Activated T-cell treated with anti-CD3 and anti-CD28 coated beads, Interleukin-2, amount 50 U/mL, for 1 hour (primary cell): ENCODE measurements at regions not wholly inside any gene's neighbourhood (a gene's known extent, or its start where the extent isn't known, plus 50 kb on each side); places are given as distances from the start of the nearest gene placed in this dataset.
"Not testable (repeated sequence)": the region's sequence is repeated elsewhere in the genome, so short reads cannot be mapped to it uniquely, and the experiment has no call there.

Experiments
- DNase-seq: peaks from one replicate; pipeline ENCODE4 v3.0.0-alpha.2; 2020

DNA sequence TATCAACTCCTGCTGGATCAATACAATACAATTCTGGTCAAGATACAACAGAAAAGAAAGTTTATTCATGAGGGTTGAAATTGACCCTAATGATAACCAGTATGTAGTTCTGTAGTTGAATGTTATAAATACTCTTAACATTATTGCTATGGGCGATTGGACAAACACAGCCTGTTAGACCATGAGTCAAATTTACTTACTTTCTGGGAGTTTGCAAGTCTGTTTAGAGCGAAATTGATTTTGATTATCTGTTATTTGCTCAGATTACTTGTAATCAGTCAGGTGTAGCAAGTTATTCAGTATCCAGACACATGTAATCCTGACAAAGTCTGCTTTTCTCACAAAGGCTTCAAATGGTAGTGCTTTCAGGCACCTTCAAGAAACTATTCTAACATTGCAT lies 216.6 kb upstream of the B3GALT2 start:
- no peak for DNase-seq

DNA sequence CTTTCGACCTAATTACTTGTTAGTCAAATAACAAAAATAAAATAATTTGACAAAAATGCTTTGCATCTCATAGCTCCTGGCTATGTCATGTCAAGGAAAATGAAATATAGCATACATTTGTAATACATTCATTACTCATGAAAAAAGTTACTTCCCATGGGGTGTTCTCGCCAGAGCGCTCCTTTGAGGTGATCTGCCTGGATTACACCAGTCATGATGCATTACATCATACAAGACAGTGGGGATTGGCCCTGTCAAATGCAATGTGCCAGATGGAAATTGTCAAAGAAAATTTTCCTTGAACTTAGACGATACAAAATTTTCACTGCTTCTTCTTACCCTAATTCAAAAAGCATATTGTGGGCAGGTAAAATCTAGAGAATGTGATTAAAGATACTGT lies 215.6 kb upstream of the B3GALT2 start:
- no peak for DNase-seq

DNA sequence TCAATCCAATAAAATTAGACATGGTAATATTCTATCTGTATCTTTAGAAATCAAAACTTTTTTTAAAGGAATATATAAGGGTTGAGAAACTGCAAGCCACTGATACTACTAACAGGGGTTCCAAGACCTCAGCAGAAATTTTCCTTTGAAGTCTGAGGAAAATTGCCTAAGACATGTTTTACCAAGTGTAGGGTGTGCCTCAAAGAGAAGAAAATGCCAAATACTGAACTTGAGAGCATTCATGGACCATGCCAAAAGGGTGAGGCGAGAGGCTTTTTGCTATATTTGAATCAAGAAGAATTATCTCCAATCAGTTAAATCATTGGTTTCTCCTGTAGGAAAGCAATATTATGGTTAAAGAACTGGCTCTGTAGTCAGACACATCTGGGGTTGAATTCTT lies 207.9 kb upstream of the B3GALT2 start:
- DNase-seq = no peak

- DNase-seq = no peak
These were observed 206.3 kb upstream of the B3GALT2 start for GRCh38 chr1:193392686-193393085.

DNA sequence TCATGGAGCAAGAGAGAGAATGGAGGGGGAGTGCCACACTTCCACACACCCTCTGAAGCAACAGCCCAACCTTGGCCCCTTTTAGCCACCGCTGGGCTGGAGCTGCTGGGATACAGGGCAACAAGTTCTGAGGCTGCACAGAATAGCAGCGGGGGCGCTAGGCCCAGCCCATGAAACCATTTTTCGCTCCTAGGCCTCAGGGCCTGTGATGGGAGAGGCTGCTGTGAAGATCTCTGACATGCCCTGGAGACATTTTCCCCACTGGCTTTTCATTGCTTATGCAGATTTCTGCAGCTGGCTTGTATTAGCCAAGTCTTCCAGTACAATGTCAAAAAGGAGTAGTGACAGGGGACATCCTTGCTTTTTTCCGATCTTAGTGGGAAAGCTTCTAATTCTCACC lies 202.3 kb upstream of the B3GALT2 start:
- DNase-seq = no peak

DNA sequence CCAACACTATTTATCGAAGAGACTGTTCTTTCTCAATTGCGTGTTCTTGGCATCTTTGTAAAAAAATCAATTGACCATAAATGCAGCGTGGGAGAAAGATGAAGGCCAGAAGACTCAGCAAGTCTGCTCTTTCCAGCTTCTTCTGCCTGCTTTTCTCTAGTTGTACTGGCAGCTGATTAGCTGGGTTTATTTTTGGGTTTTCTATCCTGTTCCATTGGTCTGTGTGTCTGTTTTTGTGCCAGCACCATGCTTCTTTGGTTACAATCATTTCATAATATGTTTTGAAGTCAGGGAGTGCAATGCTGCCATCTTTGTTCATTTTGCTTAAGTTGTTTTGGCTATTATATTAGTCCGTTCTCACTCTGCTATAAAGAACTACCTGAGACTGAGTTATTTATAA lies 201.8 kb upstream of the B3GALT2 start:
- no peak for DNase-seq

DNA sequence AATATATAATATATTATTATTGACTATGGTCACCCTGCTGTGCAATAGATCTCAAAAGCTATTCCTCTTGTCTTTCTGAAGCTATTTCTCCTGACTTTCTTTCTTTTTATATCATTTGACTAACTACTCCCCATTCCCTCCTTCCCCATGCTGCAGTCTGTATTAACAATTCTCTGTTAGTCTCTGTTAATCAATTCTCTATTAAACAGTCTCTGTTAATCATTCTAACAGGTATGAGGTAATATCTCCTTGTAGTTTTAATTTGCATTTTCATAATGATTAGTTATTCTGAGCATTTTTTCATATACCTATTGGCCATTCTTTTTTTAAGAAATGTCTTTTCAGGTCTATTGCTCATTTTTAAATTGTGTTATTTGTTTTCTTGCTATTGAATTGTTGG lies 201.0 kb upstream of the B3GALT2 start:
- DNase-seq = no peak

DNA sequence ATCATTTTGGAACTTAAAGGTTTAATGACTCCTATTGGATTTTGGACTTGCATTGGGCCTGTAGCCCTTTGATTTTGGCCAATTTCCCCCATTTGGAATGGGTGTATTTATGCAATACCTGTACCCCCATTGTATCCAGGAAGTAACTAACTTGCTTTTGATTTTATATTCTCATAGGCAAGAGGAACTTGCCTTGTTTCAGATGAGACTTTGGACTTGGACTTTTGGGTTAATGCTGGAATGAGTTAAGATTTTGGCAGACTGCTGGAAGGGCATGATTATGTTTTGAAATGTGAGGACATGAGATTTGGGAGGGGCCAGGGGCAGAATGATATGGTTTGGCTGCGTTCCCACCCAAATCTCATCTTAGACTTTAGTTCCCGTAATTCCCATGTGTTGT lies 192.0 kb upstream of the B3GALT2 start:
- not testable (repeated sequence) for DNase-seq

DNA sequence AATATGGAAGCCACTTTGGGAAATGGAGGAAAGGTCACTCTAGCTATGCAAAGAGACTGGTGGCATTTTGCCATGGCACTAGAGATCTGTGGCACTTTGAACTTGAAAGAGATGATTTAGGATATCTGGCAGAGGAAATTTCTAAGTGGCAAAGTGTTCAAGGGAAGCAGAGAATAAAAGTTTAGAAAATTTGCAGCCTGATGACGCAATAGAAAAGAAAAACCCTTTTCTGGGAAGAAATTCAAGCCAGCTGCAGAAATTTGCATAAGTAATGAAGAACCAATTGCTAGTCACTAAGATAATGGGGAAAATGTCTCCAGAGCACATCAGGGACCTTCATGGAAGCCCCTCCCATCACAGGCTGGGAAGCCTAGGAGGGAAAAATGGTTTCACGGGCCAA lies 191.1 kb upstream of the B3GALT2 start:
- DNase-seq = no peak

DNA sequence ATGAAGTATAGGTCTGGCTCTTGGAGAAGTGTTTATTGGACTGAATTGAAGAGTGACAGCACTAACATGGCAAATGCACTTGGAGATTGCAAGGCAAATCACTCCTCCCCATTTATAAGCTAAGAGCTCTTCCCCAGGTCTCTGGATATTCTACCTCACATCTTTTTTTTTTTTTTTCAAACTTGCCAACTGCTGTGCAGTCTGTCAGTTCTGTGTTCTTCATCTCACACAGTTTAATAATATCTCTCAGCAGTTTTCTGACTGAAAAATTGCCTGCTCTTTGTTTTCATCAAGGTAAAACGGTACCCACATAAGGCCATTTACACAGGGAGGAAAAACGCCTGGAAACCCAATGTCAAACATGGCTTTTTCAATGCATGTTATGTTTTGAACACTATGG lies 186.1 kb upstream of the B3GALT2 start:
- DNase-seq = no peak

- no peak for DNase-seq
These were observed 181.9 kb upstream of the B3GALT2 start for GRCh38 chr1:193368302-193368701.

DNA sequence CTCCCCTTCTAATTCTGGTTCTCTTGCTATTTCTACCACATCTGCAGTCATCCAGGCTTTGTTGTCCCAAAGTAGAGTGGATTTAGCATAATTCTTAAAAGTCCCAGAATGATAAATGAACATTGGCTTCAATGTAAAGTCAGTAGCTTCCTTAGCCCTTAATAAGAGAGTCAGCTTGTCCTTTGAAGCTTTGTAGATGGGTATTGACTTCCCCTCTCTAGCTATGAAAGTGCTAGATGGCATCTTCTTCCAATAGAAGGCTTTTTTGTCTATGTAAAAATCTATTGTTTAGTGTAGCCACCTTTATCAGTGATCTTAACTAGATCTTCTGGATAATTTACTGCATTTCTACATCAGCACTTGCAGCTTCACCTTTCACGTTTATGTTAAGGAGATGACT lies 181.4 kb upstream of the B3GALT2 start:
- no peak for DNase-seq

GRCh38 chr1:193366764-193367507 lies 180.5 kb upstream of the B3GALT2 start:
- DNase-seq = no peak

- no peak for DNase-seq
These were observed 179.6 kb upstream of the B3GALT2 start for GRCh38 chr1:193365966-193366365.

DNA sequence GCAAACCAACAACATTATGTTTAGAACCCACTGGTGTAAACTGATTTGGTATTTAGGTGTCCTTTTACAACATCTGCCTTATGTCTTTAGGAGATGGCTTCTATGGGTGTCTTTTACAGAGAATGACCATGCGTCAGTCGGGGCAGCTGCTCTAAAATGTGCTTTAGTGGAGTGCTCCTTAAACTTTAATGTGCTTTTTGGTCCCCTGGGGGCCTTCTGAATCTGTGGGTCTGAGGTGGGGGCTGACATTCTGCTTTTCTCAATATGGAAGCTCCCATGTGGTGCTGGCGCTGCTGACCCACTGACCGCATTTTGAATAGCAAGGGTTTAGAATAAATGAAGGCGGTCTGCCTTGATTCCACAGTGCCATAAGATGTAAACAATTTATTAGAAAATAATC lies 173.2 kb upstream of the B3GALT2 start:
- no peak for DNase-seq

GRCh38 chr1:193358419-193358818 lies 172.0 kb upstream of the B3GALT2 start:
- DNase-seq = no peak

- no peak for DNase-seq
These were observed 169.8 kb upstream of the B3GALT2 start for GRCh38 chr1:193356249-193356648.

DNA sequence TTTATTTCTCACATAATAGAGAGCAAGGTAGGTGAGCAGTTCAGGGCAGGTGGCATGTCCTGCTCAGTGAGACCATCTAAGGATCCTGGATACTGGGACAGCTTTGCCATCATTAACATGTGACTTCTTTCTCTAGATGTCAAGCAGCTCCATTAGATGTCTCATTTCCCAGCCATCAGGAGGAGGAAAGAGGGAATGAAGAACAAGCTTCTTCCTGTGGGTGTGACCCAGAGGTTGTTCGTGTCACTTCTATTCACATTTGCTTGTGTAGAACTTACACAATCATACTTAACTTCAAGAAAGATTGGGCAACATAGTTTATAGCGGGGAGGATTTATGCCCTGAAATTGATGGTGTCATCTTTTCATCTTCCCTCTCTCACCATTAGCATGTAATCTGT lies 169.2 kb upstream of the B3GALT2 start:
- DNase-seq = no peak

- DNase-seq = no peak
These were observed 168.8 kb upstream of the B3GALT2 start for GRCh38 chr1:193355178-193355577.

DNA sequence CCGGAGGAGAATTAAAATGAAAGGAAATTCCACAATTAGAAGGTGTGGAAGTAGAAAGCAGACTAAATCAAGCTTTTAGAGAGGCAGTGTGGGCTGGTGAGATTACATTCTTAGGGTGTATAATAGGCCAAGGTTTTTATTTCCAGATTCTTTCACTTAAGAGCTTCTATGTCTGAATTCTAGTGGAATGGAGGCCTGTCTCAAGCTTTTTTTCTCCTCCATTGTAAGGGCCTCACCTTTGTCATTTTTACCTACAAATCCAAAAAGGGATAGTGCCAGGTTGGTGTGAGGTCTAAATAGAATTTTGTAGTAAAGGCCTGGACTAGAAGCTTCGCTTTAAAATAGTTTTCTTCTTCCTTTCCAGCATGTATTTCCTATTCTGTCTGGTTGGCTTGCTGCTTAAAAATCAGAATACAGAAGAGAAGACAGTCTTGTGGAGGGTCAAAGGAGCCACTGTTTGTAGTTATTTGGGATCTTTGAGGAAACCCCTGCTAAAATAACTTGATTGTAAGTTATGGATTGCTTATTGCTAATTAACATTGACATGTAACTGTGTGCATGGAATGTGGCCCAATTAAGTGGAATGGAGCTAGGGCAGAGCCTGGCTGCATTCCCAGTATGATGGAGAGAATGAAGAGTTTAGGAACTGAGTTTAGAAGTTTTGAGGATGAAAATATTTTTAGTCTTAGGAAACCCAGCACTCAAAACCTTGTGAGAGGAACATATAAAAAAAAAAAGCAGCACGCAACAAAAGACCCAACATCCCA lies 162.5 kb upstream of the B3GALT2 start:
- no peak for DNase-seq

- no peak for DNase-seq
These were observed 161.8 kb upstream of the B3GALT2 start for GRCh38 chr1:193348091-193348768.

DNA sequence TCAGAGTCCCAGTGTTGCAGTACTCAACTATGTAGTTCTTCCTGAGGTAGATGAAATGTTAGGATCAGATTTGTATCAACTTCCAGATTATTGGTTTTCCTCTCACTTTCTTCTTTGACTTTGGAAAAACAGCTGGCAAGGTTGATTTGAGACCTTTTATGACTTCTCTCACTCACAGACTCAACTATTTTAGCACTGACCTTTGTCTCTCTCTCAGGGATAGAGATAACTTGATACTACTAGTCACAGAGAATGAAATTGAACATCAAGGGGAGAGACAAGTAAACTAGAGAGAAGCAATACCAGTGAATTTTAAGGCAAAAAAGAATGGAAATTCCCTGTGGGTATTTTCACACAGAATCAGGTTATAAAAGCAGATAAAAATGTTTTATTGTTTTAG lies 159.7 kb upstream of the B3GALT2 start:
- DNase-seq = no peak

DNA sequence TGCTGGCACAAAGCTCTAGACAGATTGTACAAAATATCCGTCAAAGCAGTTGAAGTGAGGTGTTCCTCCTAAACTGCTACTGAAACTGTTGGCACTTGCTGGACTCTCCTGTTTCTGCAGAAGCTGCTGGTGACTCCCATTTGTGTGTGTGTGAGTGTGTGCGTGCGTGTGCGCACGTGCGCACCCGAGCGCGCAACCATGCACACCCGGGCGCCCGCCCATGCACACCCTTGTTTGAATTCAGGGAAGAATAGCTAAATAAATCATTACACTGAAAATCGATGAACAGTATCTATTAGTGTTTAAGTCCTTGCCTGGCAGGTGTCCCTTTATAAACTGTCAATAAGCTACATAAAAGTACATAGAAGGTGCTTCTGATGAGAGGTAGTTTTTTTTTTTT lies 156.4 kb upstream of the B3GALT2 start:
- DNase-seq = no peak

GRCh38 chr1:193340331-193340730 lies 153.9 kb upstream of the B3GALT2 start:
- DNase-seq = no peak
